OCI-LY3 (cell line): ENCODE measurements at regions not wholly inside any gene's neighbourhood (a gene's known extent, or its start where the extent isn't known, plus 50 kb on each side); places are given as distances from the start of the nearest gene placed in this dataset.

Experiments
- CTCF ChIP-seq: fragments of 200-600, 300-600 bp; sonication (generic); IDR thresholded peaks from 2 replicates; pipeline ENCODE4 v1.5.1; 2014; ENCODE audit warnings: antibody characterized with exemption, low read length, low read depth
- EZH2phosphoT487 ChIP-seq: fragments of 200-600 bp; shearing (Covaris generic); IDR thresholded peaks from 2 replicates; pipeline ENCODE4 v1.6.1; 2018; ENCODE audit warnings: antibody characterized with exemption, mixed run types, low read depth

GRCh38 chr20:7741866-7742265 lies 198.4 kb downstream of the HAO1 start:
- TF ChIP-seq CTCF (no peak), EZH2phosphoT487 (no peak)
